HUES64 (cell line): ENCODE measurements at regions not wholly inside any gene's neighbourhood (a gene's known extent, or its start where the extent isn't known, plus 50 kb on each side); places are given as distances from the start of the nearest gene placed in this dataset.

Experiments
- H3K27ac ChIP-seq: 2 replicates; pipeline ENCODE4 v1.7.0; 2013; ENCODE audit warnings: low read depth, low read length, inconsistent platforms
- H3K27me3 ChIP-seq: 2 replicates; pipeline ENCODE4 v1.6.1; 2013; ENCODE audit warnings: mild to moderate bottlenecking, low read length; ENCODE audit not compliant: insufficient read depth
- H3K36me3 ChIP-seq: 2 replicates; pipeline ENCODE4 v1.6.1; 2013; ENCODE audit warnings: mild to moderate bottlenecking, low read length; ENCODE audit not compliant: insufficient read depth
- H3K4me1 ChIP-seq: 2 replicates; pipeline ENCODE4 v1.6.1; 2013; ENCODE audit warnings: mild to moderate bottlenecking, low read length, moderate library complexity; ENCODE audit not compliant: insufficient read depth
- H3K4me3 ChIP-seq: 2 replicates; pipeline ENCODE4 v1.5.1; 2013; ENCODE audit warnings: mild to moderate bottlenecking, low read length, moderate library complexity
- H3K9ac ChIP-seq: 2 replicates; pipeline ENCODE4 v1.6.1; 2013; ENCODE audit warnings: mild to moderate bottlenecking, low read depth, low read length
- H3K9me3 ChIP-seq: 2 replicates; pipeline ENCODE4 v1.6.1; 2013; ENCODE audit warnings: low read depth, low read length; ENCODE audit not compliant: insufficient read depth
- WGBS: fragments of 150-250, 120-280 bp; methylation state at CpG from one replicate; pipeline ENCODE4 v1.1.7; 2013; ENCODE audit warnings: missing lambda C conversion rate; 5-methylcytosine and 5-hydroxymethylcytosine counted together

DNA sequence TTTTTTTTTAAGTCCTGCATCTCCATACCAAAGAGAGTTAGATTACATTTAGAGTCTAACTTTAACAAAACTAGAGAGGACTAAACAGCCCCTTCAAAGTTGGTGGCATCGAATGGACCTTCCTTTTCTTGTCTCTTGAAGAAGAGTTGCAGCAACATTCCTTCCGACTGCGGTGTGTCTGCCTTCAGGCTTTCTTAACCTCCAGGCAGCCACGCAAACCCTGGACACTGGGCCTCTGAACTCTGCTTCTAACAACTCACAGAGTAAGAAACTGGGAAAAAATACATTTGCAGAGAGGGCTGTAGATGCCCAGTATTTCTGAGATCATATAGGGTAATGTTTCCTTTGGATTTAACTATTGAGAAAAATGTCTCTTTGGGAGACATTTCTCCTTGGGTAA lies 120.5 kb upstream of the MAST4 start:
- 77% methylated on average over 4 of the region's 4 CpGs for WGBS
- no peak overlapping the region for H3K4me3 ChIP-seq
- no peak overlapping the region for H3K27ac ChIP-seq
- no peaks in the 10 kb centered on the region for H3K27me3 ChIP-seq
- H3K9ac ChIP-seq: no peak overlapping the region
- H3K9me3 ChIP-seq: peaks cover 12% of the 10 kb centered on the region
- peaks cover 5% of the 10 kb centered on the region; the same call in 1 of the 2 replicates for H3K4me1 ChIP-seq
- no peaks in the 10 kb centered on the region for H3K36me3 ChIP-seq

DNA sequence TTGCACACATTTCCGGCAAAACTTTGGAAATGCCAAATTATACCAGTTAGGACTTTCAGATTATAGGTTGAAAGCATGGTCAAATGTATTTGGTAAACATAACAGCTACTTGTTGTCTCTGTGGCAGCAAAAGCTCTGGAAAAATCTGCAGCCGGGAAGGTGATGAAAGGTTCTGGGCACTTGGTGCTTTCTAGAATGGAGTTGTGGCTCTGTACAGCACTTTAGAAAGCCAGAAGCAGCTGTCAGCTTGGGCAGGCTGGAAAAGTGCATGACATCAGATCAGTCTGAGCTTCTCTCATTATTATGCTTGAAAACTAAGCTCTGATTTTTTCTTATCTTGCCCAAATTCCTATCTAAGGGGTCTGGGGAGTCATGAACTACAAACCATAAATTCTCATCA lies 118.6 kb upstream of the MAST4 start:
- Histone ChIP-seq H3K4me1 (peaks cover 5% of the 10 kb centered on the region; the same call in 1 of the 2 replicates), H3K4me3 (no peak overlapping the region), H3K27me3 (no peaks in the 10 kb centered on the region), H3K9ac (no peak overlapping the region), H3K9me3 (0 out of 2 replicates have a peak, but pooled peaks cover 3% of the 10 kb centered on the region), H3K27ac (no peak overlapping the region), H3K36me3 (no peaks in the 10 kb centered on the region)
- WGBS: 93% methylated on average over 2 of the region's 2 CpGs

DNA sequence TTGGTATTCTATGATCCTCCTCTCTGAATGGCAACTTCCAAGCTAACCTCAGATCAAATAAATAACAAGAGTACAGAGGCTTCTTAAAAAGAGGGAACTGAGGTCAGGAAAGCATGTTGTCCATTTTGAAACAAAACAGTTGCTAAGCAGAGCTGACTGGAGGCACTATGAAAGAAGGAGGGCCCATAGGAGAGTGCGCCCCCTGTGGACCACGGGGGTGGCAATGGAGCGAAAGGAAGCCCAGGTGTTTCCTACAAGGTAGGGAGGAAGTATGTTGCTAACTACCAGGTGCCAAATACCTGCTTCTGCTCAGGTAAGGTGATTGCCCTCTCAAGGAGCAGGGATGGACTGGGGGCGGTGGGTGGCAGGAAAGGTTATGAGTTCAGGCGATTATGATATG lies 101.8 kb upstream of the MAST4 start:
- Histone ChIP-seq H3K9me3 (peaks cover 5% of the 10 kb centered on the region), H3K9ac (no peak overlapping the region), H3K4me1 (no peaks in the 10 kb centered on the region), H3K4me3 (no peak overlapping the region), H3K27ac (no peak overlapping the region), H3K36me3 (no peaks in the 10 kb centered on the region), H3K27me3 (peaks cover 5% of the 10 kb centered on the region; the same call in 1 of the 2 replicates)
- 80% methylated on average over 5 of the region's 5 CpGs for WGBS

DNA sequence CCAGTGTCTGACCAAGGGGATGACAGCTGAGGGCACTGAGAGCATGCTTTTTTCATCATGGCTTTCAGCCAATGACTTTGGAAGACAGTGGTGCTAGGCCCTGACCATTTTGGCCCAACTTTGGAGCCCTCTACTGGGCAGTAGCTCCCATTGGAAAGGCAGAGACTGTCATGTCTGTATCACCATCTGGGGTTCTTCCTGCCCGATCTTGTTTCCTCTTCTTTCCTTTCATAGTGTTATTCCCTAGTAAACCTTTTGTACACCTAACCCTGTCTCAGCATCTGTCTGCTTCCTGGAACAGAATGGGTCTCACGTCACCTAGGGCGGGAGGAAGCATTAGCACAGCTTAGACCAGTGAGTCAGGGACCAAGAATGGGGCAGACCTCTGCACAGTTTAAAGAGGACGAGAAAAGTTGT lies 97.4 kb upstream of the MAST4 start:
- no peak overlapping the region for H3K27ac ChIP-seq
- no peaks in the 10 kb centered on the region for H3K27me3 ChIP-seq
- 90% methylated on average over 4 of the region's 4 CpGs for WGBS
- no peaks in the 10 kb centered on the region for H3K36me3 ChIP-seq
- no peak overlapping the region for H3K4me3 ChIP-seq
- H3K4me1 ChIP-seq: no peaks in the 10 kb centered on the region
- no peak overlapping the region for H3K9ac ChIP-seq
- no peaks in the 10 kb centered on the region for H3K9me3 ChIP-seq

DNA sequence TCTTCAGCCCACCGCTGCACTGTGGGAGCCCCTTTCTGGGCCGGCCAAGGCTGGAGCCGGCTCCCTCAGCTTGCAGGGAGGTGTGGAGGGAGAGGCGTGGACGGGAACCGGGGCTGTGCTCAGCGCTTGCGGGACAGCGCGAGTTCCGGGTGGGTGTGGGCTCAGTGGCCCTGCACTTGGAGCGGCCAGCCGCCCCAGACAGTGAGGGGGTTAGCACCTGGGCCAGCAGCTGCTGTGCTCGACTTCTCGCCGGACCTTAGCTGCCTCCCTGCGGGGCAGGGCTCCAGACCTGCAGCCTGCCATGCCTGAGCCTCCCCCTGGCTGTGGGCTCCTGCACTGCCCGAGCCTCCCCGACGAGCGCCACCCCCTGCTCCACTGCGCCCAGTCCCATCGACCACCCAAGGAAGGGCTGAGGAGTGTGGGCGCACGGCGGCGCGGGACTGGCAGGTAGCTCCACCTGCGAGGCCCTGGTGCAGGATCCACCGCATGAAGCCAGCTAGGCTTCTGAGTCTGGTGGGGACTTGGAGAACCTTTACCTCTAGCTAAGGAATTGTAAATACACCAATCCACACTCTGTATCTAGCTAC lies 92.9 kb upstream of the MAST4 start:
- Histone ChIP-seq H3K27ac (no peak overlapping the region), H3K9me3 (no peaks in the 10 kb centered on the region), H3K4me1 (no peaks in the 10 kb centered on the region), H3K36me3 (no peaks in the 10 kb centered on the region), H3K27me3 (no peaks in the 10 kb centered on the region), H3K4me3 (no peak overlapping the region), H3K9ac (no peak overlapping the region)
- 96% methylated on average over 30 of the region's 30 CpGs for WGBS

DNA sequence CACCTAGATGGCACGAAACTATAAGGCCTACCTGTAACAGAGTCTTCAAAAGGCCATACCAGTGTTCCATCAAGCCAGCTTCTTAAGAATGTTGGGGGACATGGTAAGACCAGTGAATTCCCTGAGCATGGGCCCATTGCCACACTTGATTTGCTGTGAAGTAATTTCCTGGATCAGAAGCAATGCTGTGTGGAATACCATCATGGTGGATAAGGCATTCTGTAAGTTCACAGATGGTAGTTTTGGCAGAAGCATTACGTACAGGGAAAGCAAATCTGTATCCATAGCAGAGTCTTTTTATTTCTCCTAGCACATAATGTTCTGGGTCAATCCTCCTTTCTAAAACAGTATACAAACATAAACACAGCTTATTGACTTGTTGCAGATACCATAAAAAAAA lies 89.1 kb upstream of the MAST4 start:
- no peaks in the 10 kb centered on the region for H3K36me3 ChIP-seq
- no peaks in the 10 kb centered on the region for H3K4me1 ChIP-seq
- no peaks in the 10 kb centered on the region for H3K27me3 ChIP-seq
- no peak overlapping the region for H3K9ac ChIP-seq
- 96% methylated on average over 2 of the region's 2 CpGs for WGBS
- no peak overlapping the region for H3K27ac ChIP-seq
- no peaks in the 10 kb centered on the region for H3K9me3 ChIP-seq
- no peak overlapping the region for H3K4me3 ChIP-seq

DNA sequence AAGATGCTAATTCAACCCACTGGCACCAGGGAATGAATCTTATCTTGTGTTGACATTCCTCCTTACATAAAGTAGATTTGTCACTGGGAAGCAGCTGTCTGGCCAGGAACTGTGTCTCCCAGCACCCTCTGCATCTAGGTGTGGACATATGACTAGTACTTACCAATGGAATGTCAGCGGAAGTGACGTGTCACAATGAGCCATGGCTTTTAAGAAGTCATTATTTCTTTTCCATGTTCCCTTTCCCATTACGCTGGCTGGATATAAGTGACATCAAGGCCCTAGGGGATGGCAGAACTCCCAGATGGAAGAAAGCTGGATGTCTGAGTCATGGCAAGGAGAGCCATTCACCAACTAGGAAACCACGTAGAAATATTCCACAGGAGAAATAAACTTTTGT lies 84.7 kb upstream of the MAST4 start:
- 96% methylated on average over 4 of the region's 4 CpGs for WGBS
- Histone ChIP-seq H3K9me3 (no peaks in the 10 kb centered on the region), H3K4me1 (no peaks in the 10 kb centered on the region), H3K4me3 (no peak overlapping the region), H3K9ac (no peak overlapping the region), H3K27me3 (no peaks in the 10 kb centered on the region), H3K36me3 (no peaks in the 10 kb centered on the region), H3K27ac (no peak overlapping the region)

DNA sequence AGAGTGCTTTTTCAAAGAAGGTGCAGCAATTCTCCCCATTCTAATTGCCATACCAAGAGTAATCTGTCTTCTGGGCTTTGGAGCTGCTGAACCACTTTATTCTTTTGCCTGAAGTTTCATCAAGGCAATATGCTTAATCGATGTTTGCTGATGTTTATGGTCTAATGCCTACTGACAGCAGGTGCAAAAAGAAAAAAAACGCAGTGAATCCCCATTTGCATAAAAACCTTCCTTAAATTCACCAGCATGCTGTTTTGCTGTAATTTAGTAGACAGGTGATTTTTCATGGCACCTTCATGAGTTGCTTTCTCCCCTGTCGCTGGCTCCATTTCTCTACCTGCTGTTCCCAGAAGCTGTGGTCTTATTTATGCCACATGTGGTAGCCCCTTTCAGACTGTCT lies 83.1 kb upstream of the MAST4 start:
- Histone ChIP-seq H3K9me3 (no peaks in the 10 kb centered on the region), H3K27me3 (no peaks in the 10 kb centered on the region), H3K4me1 (no peaks in the 10 kb centered on the region; the same call in 1 of the 2 replicates), H3K4me3 (no peak overlapping the region), H3K27ac (no peak overlapping the region), H3K9ac (no peak overlapping the region), H3K36me3 (no peaks in the 10 kb centered on the region)
- WGBS: 90% methylated on average over 3 of the region's 3 CpGs

DNA sequence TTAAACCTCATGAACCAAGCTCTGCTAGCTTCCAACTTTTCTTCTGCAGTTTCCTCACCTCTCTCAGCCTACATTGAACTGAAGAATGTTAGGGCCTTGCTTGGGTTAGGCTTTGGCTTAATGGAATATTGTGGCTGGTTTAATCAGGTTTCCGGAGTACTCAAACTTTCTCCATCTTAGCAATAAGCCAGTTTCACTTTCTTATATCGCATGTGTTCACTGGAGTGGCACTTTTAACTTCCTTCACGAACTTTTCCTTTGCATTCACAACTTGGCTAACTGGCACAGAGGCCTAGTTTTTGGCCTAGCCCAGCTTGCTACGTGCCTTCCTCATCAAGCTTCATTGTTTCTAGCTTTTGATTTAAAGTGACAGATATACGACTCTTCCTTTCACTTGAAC lies 81.0 kb upstream of the MAST4 start:
- no peak overlapping the region for H3K9ac ChIP-seq
- no peaks in the 10 kb centered on the region for H3K36me3 ChIP-seq
- peaks cover 8% of the 10 kb centered on the region for H3K9me3 ChIP-seq
- WGBS: 94% methylated on average over 5 of the region's 5 CpGs
- no peak overlapping the region for H3K27ac ChIP-seq
- H3K27me3 ChIP-seq: no peaks in the 10 kb centered on the region
- H3K4me1 ChIP-seq: no peaks in the 10 kb centered on the region; the same call in 1 of the 2 replicates
- H3K4me3 ChIP-seq: no peak overlapping the region

DNA sequence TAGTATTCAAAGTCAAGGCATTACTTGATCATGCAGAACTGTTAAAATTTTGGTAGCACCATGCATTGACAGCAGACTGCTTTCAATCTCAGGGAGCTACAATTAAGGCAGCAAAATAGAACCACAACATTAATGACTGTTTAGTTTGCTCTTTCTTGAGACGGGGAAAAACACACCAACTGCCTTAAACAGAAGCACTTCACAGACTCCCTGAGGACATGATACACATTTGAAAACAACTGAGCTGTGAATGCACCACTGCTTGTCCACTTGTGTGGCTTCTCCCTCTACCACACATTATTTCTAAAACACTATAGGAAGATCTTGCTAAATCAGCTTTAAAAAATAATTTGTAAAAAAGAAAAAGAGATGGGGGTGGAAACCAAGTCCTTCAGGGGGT lies 79.6 kb upstream of the MAST4 start:
- Histone ChIP-seq H3K27me3 (no peaks in the 10 kb centered on the region), H3K9me3 (peaks cover 22% of the 10 kb centered on the region), H3K36me3 (no peaks in the 10 kb centered on the region), H3K4me1 (no peaks in the 10 kb centered on the region; the same call in 1 of the 2 replicates), H3K27ac (no peak overlapping the region), H3K4me3 (no peak overlapping the region), H3K9ac (no peak overlapping the region)
- WGBS: 95% methylated on average over 1 of the region's 1 CpG

DNA sequence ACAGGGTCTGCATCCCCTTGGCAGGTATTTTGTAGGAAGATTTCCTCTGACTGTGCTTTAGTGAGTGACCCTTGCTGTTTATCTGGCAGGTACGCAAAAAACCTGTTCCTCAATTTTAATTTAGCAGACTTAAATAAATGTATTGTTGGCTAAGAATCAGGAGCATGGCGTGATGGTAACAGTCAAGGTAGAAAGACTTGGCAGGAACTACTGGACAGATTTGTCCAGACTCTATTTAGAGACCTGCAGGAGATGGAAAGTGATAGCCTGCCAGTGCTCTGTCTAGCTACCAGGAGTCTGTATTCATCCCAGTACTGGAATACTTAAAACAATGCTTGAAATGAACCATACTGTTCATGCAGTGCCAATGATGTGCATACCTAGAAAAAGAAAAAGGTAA lies 78.8 kb upstream of the MAST4 start:
- no peak overlapping the region for H3K27ac ChIP-seq
- H3K27me3 ChIP-seq: no peaks in the 10 kb centered on the region
- no peaks in the 10 kb centered on the region for H3K36me3 ChIP-seq
- H3K4me3 ChIP-seq: no peak overlapping the region
- H3K4me1 ChIP-seq: no peaks in the 10 kb centered on the region; the same call in 1 of the 2 replicates
- H3K9me3 ChIP-seq: peaks cover 25% of the 10 kb centered on the region
- H3K9ac ChIP-seq: no peak overlapping the region
- 69% methylated on average over 2 of the region's 2 CpGs for WGBS

DNA sequence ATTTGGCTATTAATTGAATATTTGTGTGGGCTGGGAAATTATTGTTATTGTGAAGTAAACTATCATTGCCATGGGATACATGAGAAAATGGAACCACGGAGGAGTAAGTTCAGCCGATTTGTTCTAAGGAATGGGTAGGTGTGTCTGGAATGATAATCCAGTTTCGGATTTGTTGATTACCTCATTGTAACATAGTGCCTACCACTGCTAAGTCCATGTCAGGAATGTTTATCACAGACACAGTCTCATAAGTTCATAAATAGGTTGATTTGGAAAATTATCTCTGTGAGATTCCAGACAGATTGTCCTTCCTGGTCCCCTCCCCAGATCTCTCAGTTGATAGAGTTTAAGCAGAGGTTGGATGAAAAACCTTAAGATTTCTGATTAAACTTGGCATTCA lies 78.1 kb upstream of the MAST4 start:
- H3K27me3 ChIP-seq: no peaks in the 10 kb centered on the region
- 96% methylated on average over 3 of the region's 3 CpGs for WGBS
- H3K4me1 ChIP-seq: no peaks in the 10 kb centered on the region; the same call in 1 of the 2 replicates
- no peaks in the 10 kb centered on the region for H3K36me3 ChIP-seq
- no peak overlapping the region for H3K27ac ChIP-seq
- H3K9me3 ChIP-seq: peaks cover 25% of the 10 kb centered on the region
- H3K9ac ChIP-seq: no peak overlapping the region
- no peak overlapping the region for H3K4me3 ChIP-seq
